KMS-11 (cell line): ENCODE measurements at regions not wholly inside any gene's neighbourhood (a gene's known extent, or its start where the extent isn't known, plus 50 kb on each side); places are given as distances from the start of the nearest gene placed in this dataset.

Experiments
- H2AFZ ChIP-seq: fragments of 200-600 bp; sonication (generic); 2 replicates; pipeline ENCODE4 v1.6.1; 2016; ENCODE audit warnings: antibody characterized with exemption, mixed run types, low read depth
- H3K27ac ChIP-seq: fragments of 200-600 bp; sonication (generic); 2 replicates; pipeline ENCODE4 v1.6.1; 2016; ENCODE audit warnings: mild to moderate bottlenecking, mixed run types
- H3K27me3 ChIP-seq: fragments of 200-600 bp; sonication (generic); 2 replicates; pipeline ENCODE4 v1.6.1; 2017; ENCODE audit warnings: mild to moderate bottlenecking, low read depth, mixed run types, moderate library complexity; ENCODE audit not compliant: insufficient read depth
- H3K36me3 ChIP-seq: fragments of 200-600 bp; sonication (generic); 2 replicates; pipeline ENCODE4 v1.6.1; 2017; ENCODE audit warnings: mild to moderate bottlenecking, mixed run types; ENCODE audit not compliant: insufficient read depth
- H3K4me1 ChIP-seq: fragments of 200-600 bp; sonication (generic); 2 replicates; pipeline ENCODE4 v1.6.1; 2016; ENCODE audit warnings: mild to moderate bottlenecking, low read depth, mixed run types; ENCODE audit not compliant: poor library complexity, severe bottlenecking
- H3K4me2 ChIP-seq: fragments of 200-600 bp; sonication (generic); 2 replicates; pipeline ENCODE4 v1.7.0; 2016; ENCODE audit warnings: mild to moderate bottlenecking, mixed run types
- H3K4me3 ChIP-seq: fragments of 200-600 bp; sonication (generic); IDR thresholded peaks from 2 replicates; pipeline ENCODE4 v1.6.1; 2017; ENCODE audit warnings: low read depth, low read length, mixed read lengths; ENCODE audit not compliant: insufficient read depth
- H3K79me2 ChIP-seq: fragments of 200-600 bp; sonication (generic); 2 replicates; pipeline ENCODE4 v1.6.1; 2016; ENCODE audit warnings: low read depth, mixed run types; ENCODE audit not compliant: insufficient read depth
- H3K9ac ChIP-seq: fragments of 200-600 bp; sonication (generic); 2 replicates; pipeline ENCODE4 v1.6.1; 2016; ENCODE audit warnings: mild to moderate bottlenecking, mixed run types
- H4K20me1 ChIP-seq: fragments of 200-600 bp; sonication (generic); 2 replicates; pipeline ENCODE4 v1.6.1; 2016; ENCODE audit warnings: mild to moderate bottlenecking, mixed run types; ENCODE audit not compliant: insufficient read depth
- CTCF ChIP-seq: fragments of 200-600 bp; sonication (generic); conservative IDR thresholded peaks from 2 replicates; pipeline ENCODE4 v1.6.1; 2017; ENCODE audit warnings: low read depth, mild to moderate bottlenecking, antibody characterized with exemption, low read length, moderate library complexity, mixed read lengths

GRCh38 chr1:55402142-55402541 lies 187.0 kb upstream of the USP24 start:
- H3K79me2 ChIP-seq: no peaks in the 10 kb centered on the region
- no peak overlapping the region for H2AFZ ChIP-seq
- H3K4me3 ChIP-seq: no peak overlapping the region
- H3K27me3 ChIP-seq: no peaks in the 10 kb centered on the region
- no peak for TF ChIP-seq CTCF
- no peak overlapping the region for H3K27ac ChIP-seq
- H3K4me1 ChIP-seq: peaks cover 10% of the 10 kb centered on the region
- H3K9ac ChIP-seq: no peak overlapping the region
- no peaks in the 10 kb centered on the region for H3K36me3 ChIP-seq
- no peaks in the 10 kb centered on the region for H4K20me1 ChIP-seq
- H3K4me2 ChIP-seq: no peak overlapping the region

GRCh38 chr1:55400508-55400907 lies 185.3 kb upstream of the USP24 start:
- no peaks in the 10 kb centered on the region for H3K27me3 ChIP-seq
- H3K9ac ChIP-seq: no peak overlapping the region
- peaks cover 10% of the 10 kb centered on the region for H3K4me1 ChIP-seq
- no peaks in the 10 kb centered on the region for H3K36me3 ChIP-seq
- H3K4me2 ChIP-seq: no peak overlapping the region
- no peak overlapping the region for H2AFZ ChIP-seq
- H3K27ac ChIP-seq: no peak overlapping the region
- no peak for TF ChIP-seq CTCF
- H3K79me2 ChIP-seq: no peaks in the 10 kb centered on the region
- no peak overlapping the region for H3K4me3 ChIP-seq
- no peaks in the 10 kb centered on the region for H4K20me1 ChIP-seq

- H3K4me1 ChIP-seq: peaks cover 10% of the 10 kb centered on the region
- H3K4me2 ChIP-seq: no peak overlapping the region
- TF ChIP-seq CTCF: no peak
- H3K36me3 ChIP-seq: no peaks in the 10 kb centered on the region
- H3K9ac ChIP-seq: no peak overlapping the region
- H4K20me1 ChIP-seq: no peaks in the 10 kb centered on the region
- H3K27ac ChIP-seq: no peak overlapping the region
- no peaks in the 10 kb centered on the region for H3K27me3 ChIP-seq
- no peak overlapping the region for H2AFZ ChIP-seq
- no peak overlapping the region for H3K4me3 ChIP-seq
- no peaks in the 10 kb centered on the region for H3K79me2 ChIP-seq
These were observed 184.2 kb upstream of the USP24 start for GRCh38 chr1:55399346-55399745.

GRCh38 chr1:55396381-55396891 lies 181.3 kb upstream of the USP24 start:
- no peak for TF ChIP-seq CTCF
- H3K9ac ChIP-seq: no peak overlapping the region
- H3K4me3 ChIP-seq: no peak overlapping the region
- H3K27ac ChIP-seq: no peak overlapping the region
- H3K36me3 ChIP-seq: no peaks in the 10 kb centered on the region
- H4K20me1 ChIP-seq: no peaks in the 10 kb centered on the region
- H3K27me3 ChIP-seq: no peaks in the 10 kb centered on the region
- no peak overlapping the region for H2AFZ ChIP-seq
- peaks cover 10% of the 10 kb centered on the region for H3K4me1 ChIP-seq
- no peak overlapping the region for H3K4me2 ChIP-seq
- no peaks in the 10 kb centered on the region for H3K79me2 ChIP-seq

- Histone ChIP-seq H3K27ac (no peak overlapping the region), H2AFZ (no peak overlapping the region)
- TF ChIP-seq CTCF: no peak
These were observed 173.8 kb upstream of the USP24 start for GRCh38 chr1:55388960-55389359.

More at GRCh38 chr1:55388960-55389359, 173.8 kb upstream of the USP24 start:
- H4K20me1 ChIP-seq: no peaks in the 10 kb centered on the region
- no peaks in the 10 kb centered on the region for H3K79me2 ChIP-seq
- H3K9ac ChIP-seq: no peak overlapping the region
- H3K36me3 ChIP-seq: no peaks in the 10 kb centered on the region
- H3K4me2 ChIP-seq: no peak overlapping the region
- no peaks in the 10 kb centered on the region for H3K27me3 ChIP-seq
- no peak overlapping the region for H3K4me3 ChIP-seq
- H3K4me1 ChIP-seq: no peaks in the 10 kb centered on the region
